ENCODE measurements at regions not wholly inside any gene's neighbourhood (a gene's known extent, or its start where the extent isn't known, plus 50 kb on each side); places are given as distances from the start of the nearest gene placed in this dataset.

- TF ChIP-seq CTCF (conservative IDR thresholded peaks at IDR 0.05 in 1 of 2, IDR thresholded peaks at IDR 0.05 in 1 of 2; ENCODE audit: low read depth in 1 of 2, low read length in 2 of 2) (no peak), EZH2 (IDR thresholded peaks at IDR 0.05; ENCODE audit: low read length, missing control alignments) (no peak)
Observed at GRCh38 chr2:12896318-12896982, 179.7 kb downstream of the TRIB2 start.
